HCT116 (cell line): ENCODE measurements at regions not wholly inside any gene's neighbourhood (a gene's known extent, or its start where the extent isn't known, plus 50 kb on each side); places are given as distances from the start of the nearest gene placed in this dataset.
A peak's percentile ranks its signal among the peaks of the same experiment; 100 is the strongest.

Experiments used
- ATAC-seq: fragments of 200-7000 bp; cut with Tn5 transposase; 2 replicates; pipeline ENCODE4 v1.9.1; 2020; ENCODE audit warnings: mild to moderate bottlenecking, moderate library complexity
- BruUV-seq: library from RNA; stranded (reverse); fragments of 400-500 nt; replicated peaks from 2 replicates; lab custom pipeline; 2021; lab: Mats Ljungman, UMichigan
- CTCF ChIA-PET: fragments of 300-600 bp; sonication (Branson Sonifier 250); formaldehyde crosslinking; loops from one replicate; lab custom pipeline; 2021; ENCODE audit warnings: antibody characterized with exemption; lab: Charles Lee
- POLR2A ChIA-PET: fragments of 300-600, 350-600 bp; sonication (Branson Sonifier 250); formaldehyde crosslinking; loops from one replicate; lab custom pipeline; 2021; ENCODE audit warnings: antibody characterized with exemption; lab: Charles Lee
- RAD21 ChIA-PET, 2 experiments: fragments of 300-600 bp; sonication (Branson Sonifier 250); formaldehyde crosslinking; loops; one replicate each; lab custom pipeline; 2023; ENCODE audit warnings: low total read pairs in 2 of 2; ENCODE audit not compliant: uncharacterized antibody in 2 of 2, unreplicated experiment in 2 of 2, low non-redundant PET in 1 of 2; lab: Charles Lee
- DNase-seq: peaks from one replicate; pipeline ENCODE4 v3.0.0-alpha.2; 2010; ENCODE audit warnings: low read depth, low spot score
- H2AFZ ChIP-seq: fragments of 200-600 bp; shearing (Covaris generic), sonication (generic); 2 replicates; pipeline ENCODE4 v1.6.1; 2017; ENCODE audit warnings: low read depth, mixed run types, mixed read lengths, antibody characterized with exemption, low read length; ENCODE audit not compliant: poor library complexity, severe bottlenecking
- H3K27ac ChIP-seq: 2 replicates; pipeline ENCODE4 v1.5.1; 2012; ENCODE audit warnings: low read depth, low read length
- H3K27me3 ChIP-seq: fragments of 200-600 bp; sonication (generic); 2 replicates; pipeline ENCODE4 v1.6.1; 2016; ENCODE audit warnings: mixed run types, low read length, mixed read lengths; ENCODE audit not compliant: insufficient read depth
- H3K36me3 ChIP-seq, 2 experiments: fragments of 200-500 bp in 1 of 2; fragments of 200-600 bp in 1 of 2; sonication (Bioruptor generic) in 1 of 2; sonication (generic) in 1 of 2; 2 replicates each; pipeline versions ENCODE4 v1.5.1 to v1.6.1; 2014 to 2016; ENCODE audit warnings: low read length in 2 of 2, inconsistent platforms in 1 of 2, mixed read lengths in 1 of 2, mixed run types in 1 of 2; ENCODE audit not compliant: insufficient read depth in 2 of 2, control insufficient read depth in 1 of 2
- H3K4me1 ChIP-seq, 2 experiments: fragments of 200-600 bp in 1 of 2; sonication (generic) in 1 of 2; 2 replicates each; pipeline versions ENCODE4 v1.5.1 to v1.6.1; 2012 to 2017; ENCODE audit warnings: low read length in 2 of 2, inconsistent platforms in 1 of 2, mild to moderate bottlenecking in 1 of 2, mixed read lengths in 1 of 2, mixed run types in 1 of 2, moderate library complexity in 1 of 2; ENCODE audit not compliant: insufficient read depth in 2 of 2, control insufficient read depth in 1 of 2
- H3K4me2 ChIP-seq: fragments of 200-600 bp; sonication (generic); 2 replicates; pipeline ENCODE4 v1.6.1; 2017; ENCODE audit warnings: mixed run types, low read length, mixed read lengths
- H3K4me3 ChIP-seq, 2 experiments: fragments of 200-600 bp in 1 of 2; sonication (generic) in 1 of 2; replicated peaks in 1 of 2; 2 replicates each; pipeline ENCODE4 v1.5.1; 2011 to 2016; ENCODE audit warnings: low read length in 2 of 2, control low read depth in 1 of 2, low read depth in 1 of 2, mild to moderate bottlenecking in 1 of 2, mixed read lengths in 1 of 2, mixed run types in 1 of 2
- H3K79me2 ChIP-seq: fragments of 200-600 bp; sonication (generic); 2 replicates; pipeline ENCODE4 v1.6.1; 2017; ENCODE audit warnings: mild to moderate bottlenecking, mixed run types, low read length, moderate library complexity, mixed read lengths; ENCODE audit not compliant: insufficient read depth
- H3K9ac ChIP-seq: fragments of 200-600 bp; sonication (generic); 2 replicates; pipeline ENCODE4 v1.6.1; 2016; ENCODE audit warnings: low read length, mixed read lengths
- H3K9me2 ChIP-seq: fragments of 200-600 bp; sonication (generic), shearing (Covaris generic); 2 replicates; pipeline ENCODE4 v1.6.1; 2017; ENCODE audit warnings: mixed run types, mild to moderate bottlenecking, moderate library complexity; ENCODE audit not compliant: insufficient read depth
- H3K9me3 ChIP-seq, 2 experiments: fragments of 200-500 bp in 1 of 2; fragments of 200-600 bp in 1 of 2; sonication (Bioruptor generic) in 1 of 2; sonication (generic) in 1 of 2; 2 replicates each; pipeline ENCODE4 v1.6.1; 2014 to 2017; ENCODE audit warnings: low read length in 2 of 2, mixed read lengths in 2 of 2, inconsistent platforms in 1 of 2, low read depth in 1 of 2, mild to moderate bottlenecking in 1 of 2, mixed run types in 1 of 2, moderate library complexity in 1 of 2; ENCODE audit not compliant: control insufficient read depth in 1 of 2, insufficient read depth in 1 of 2
- H4K20me1 ChIP-seq: fragments of 200-600 bp; sonication (generic), shearing (Covaris generic); 2 replicates; pipeline ENCODE4 v1.6.1; 2017; ENCODE audit warnings: mixed run types, mild to moderate bottlenecking, moderate library complexity; ENCODE audit not compliant: insufficient read depth
- CBX3 ChIP-seq: IDR thresholded peaks from 2 replicates; pipeline ENCODE4 v1.6.1; 2012; ENCODE audit warnings: low read depth
- CEBPB ChIP-seq: IDR thresholded peaks from 2 replicates; pipeline ENCODE4 v1.6.1; 2012; ENCODE audit warnings: low read depth
- CTCF ChIP-seq, 3 experiments: fragments of 200-600 bp in 1 of 3; sonication (generic) in 1 of 3; IDR thresholded peaks in 2 of 3; conservative IDR thresholded peaks in 1 of 3; 2 replicates each; pipeline ENCODE4 v1.5.1; 2012 to 2017; ENCODE audit warnings: low read depth in 2 of 3, low read length in 2 of 3, antibody characterized with exemption in 1 of 3, borderline replicate concordance in 1 of 3, control low read depth in 1 of 3, mild to moderate bottlenecking in 1 of 3, mixed read lengths in 1 of 3, mixed run types in 1 of 3, moderate library complexity in 1 of 3; ENCODE audit not compliant: insufficient read depth in 1 of 3
- EGR1 ChIP-seq: IDR thresholded peaks from 2 replicates; pipeline ENCODE4 v1.6.1; 2012; ENCODE audit warnings: low read depth
- ELF1 ChIP-seq: IDR thresholded peaks from 2 replicates; pipeline ENCODE4 v1.6.1; 2012; ENCODE audit warnings: low read depth, borderline replicate concordance
- EZH2phosphoT487 ChIP-seq: fragments of 200-600 bp; IDR thresholded peaks from 2 replicates; pipeline ENCODE4 v1.6.1; 2018; ENCODE audit warnings: antibody characterized with exemption, borderline replicate concordance
- FOSL1 ChIP-seq: IDR thresholded peaks from 2 replicates; pipeline ENCODE4 v1.6.1; 2012; ENCODE audit warnings: low read depth
- JUND ChIP-seq: IDR thresholded peaks from 2 replicates; pipeline ENCODE4 v1.6.1; 2012
- POLR2A ChIP-seq: IDR thresholded peaks from 2 replicates; pipeline ENCODE4 v1.7.0; 2011; ENCODE audit warnings: borderline replicate concordance; ENCODE audit not compliant: insufficient read depth, insufficient read length; ENCODE audit errors: extremely low read depth
- RAD21 ChIP-seq: IDR thresholded peaks from 2 replicates; pipeline ENCODE4 v1.6.1; 2012; ENCODE audit warnings: low read depth, mild to moderate bottlenecking
- REST ChIP-seq: IDR thresholded peaks from 2 replicates; pipeline ENCODE4 v1.6.1; 2012; ENCODE audit warnings: low read depth
- SIN3A ChIP-seq: IDR thresholded peaks from 2 replicates; pipeline ENCODE4 v1.6.1; 2012; ENCODE audit warnings: low read depth
- SP1 ChIP-seq: IDR thresholded peaks from 2 replicates; pipeline ENCODE4 v1.6.1; 2012; ENCODE audit warnings: low read depth
- SRF ChIP-seq: IDR thresholded peaks from 2 replicates; pipeline ENCODE4 v1.6.1; 2012; ENCODE audit warnings: low read depth
- TCF7L2 ChIP-seq: IDR thresholded peaks from 2 replicates; pipeline ENCODE4 v1.7.0; 2011; ENCODE audit warnings: borderline replicate concordance, inconsistent platforms; ENCODE audit not compliant: insufficient read depth, insufficient read length; ENCODE audit errors: extremely low read depth
- YY1 ChIP-seq: IDR thresholded peaks from 2 replicates; pipeline ENCODE4 v1.6.1; 2011; ENCODE audit warnings: low read length, low read depth, moderate library complexity, mild to moderate bottlenecking; ENCODE audit not compliant: insufficient replicate concordance; ENCODE audit errors: extremely low read depth
- ZFX ChIP-seq: fragments of 450-650 bp; IDR thresholded peaks from 2 replicates; pipeline ENCODE4 v1.6.1; 2017
- ZNF274 ChIP-seq: fragments of 200-500 bp; sonication (Bioruptor generic); IDR thresholded peaks from 2 replicates; pipeline ENCODE4 v1.6.1; 2014; ENCODE audit warnings: mild to moderate bottlenecking, low read depth, low read length, inconsistent platforms
- intact Hi-C: fragments of 100-400 bp; cut with micrococcal nuclease; formaldehyde crosslinking; loops from 2 replicates; pipeline ENCODE4 v1.10.0; 2022
- TF ChIP-seq, protein P1 (sequence below): IDR thresholded peaks from 2 replicates; pipeline ENCODE4 v1.6.1; 2011; ENCODE audit warnings: mild to moderate bottlenecking, low read length, moderate library complexity; ENCODE audit not compliant: insufficient replicate concordance; ENCODE audit errors: extremely low read depth
- TF ChIP-seq, protein P2 (sequence below): IDR thresholded peaks from 2 replicates; pipeline ENCODE4 v1.6.1; 2012

GRCh38 chr6:11392778-11393507, 144.6 kb upstream of the TMEM170B start:
- Histone ChIP-seq H3K4me1 (peaks cover 4 to 17% of the 10 kb centered on the region in 2 experiments; a peak in 3 of 4 replicates), H3K9ac (no peak overlapping the region), H3K9me3 (no peaks in the 10 kb centered on the region), H4K20me1 (no peaks in the 10 kb centered on the region), H2AFZ (no peak overlapping the region), H3K27me3 (no peaks in the 10 kb centered on the region), H3K27ac (no peak overlapping the region), H3K4me3 (no peak overlapping the region), H3K36me3 (no peaks in the 10 kb centered on the region), H3K9me2 (no peaks in the 10 kb centered on the region), H3K4me2 (peak overlapping the region; percentile 21; the same call in 1 of the 2 replicates), H3K79me2 (no peaks in the 10 kb centered on the region)
- no peak for DNase-seq
- no TSS peak for BruUV-seq
- intact Hi-C loops: no loop called here
- RAD21 ChIA-PET: no interaction called here
- POLR2A ChIA-PET: no interaction called here
- ATAC-seq: peak; percentile 25; the same call in 1 of the 2 replicates
- CTCF ChIA-PET: no interaction called here
- TF ChIP-seq SP1 (peak; percentile 51; the same call in 1 of the 2 replicates), EZH2phosphoT487 (no peak), ZFX (no peak), REST (no peak), RAD21 (no peak), TCF7L2 (peak; percentile 42), CBX3 (no peak), EGR1 (no peak), JUND (no peak), ZNF274 (no peak), CTCF (IDR thresholded peaks at IDR 0.05 in 2 of 3, conservative IDR thresholded peaks at IDR 0.05 in 1 of 3; ENCODE audit: borderline replicate concordance in 1 of 3, insufficient read depth in 1 of 3, low read depth in 2 of 3, low read length in 2 of 3) (no peak), ELF1 (peak; percentile 38; the same call in 1 of the 2 replicates), POLR2A (no peak), SIN3A (no peak), SRF (no peak), FOSL1 (no peak), CEBPB (peak; percentile 44; the same call in 1 of the 2 replicates), YY1 (no peak)
- TF ChIP-seq, protein P1, sequence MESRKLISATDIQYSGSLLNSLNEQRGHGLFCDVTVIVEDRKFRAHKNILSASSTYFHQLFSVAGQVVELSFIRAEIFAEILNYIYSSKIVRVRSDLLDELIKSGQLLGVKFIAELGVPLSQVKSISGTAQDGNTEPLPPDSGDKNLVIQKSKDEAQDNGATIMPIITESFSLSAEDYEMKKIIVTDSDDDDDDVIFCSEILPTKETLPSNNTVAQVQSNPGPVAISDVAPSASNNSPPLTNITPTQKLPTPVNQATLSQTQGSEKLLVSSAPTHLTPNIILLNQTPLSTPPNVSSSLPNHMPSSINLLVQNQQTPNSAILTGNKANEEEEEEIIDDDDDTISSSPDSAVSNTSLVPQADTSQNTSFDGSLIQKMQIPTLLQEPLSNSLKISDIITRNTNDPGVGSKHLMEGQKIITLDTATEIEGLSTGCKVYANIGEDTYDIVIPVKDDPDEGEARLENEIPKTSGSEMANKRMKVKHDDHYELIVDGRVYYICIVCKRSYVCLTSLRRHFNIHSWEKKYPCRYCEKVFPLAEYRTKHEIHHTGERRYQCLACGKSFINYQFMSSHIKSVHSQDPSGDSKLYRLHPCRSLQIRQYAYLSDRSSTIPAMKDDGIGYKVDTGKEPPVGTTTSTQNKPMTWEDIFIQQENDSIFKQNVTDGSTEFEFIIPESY: no peak
- TF ChIP-seq, protein P2, sequence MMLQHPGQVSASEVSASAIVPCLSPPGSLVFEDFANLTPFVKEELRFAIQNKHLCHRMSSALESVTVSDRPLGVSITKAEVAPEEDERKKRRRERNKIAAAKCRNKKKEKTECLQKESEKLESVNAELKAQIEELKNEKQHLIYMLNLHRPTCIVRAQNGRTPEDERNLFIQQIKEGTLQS: no peak
